ENCODE measurements at regions not wholly inside any gene's neighbourhood (a gene's known extent, or its start where the extent isn't known, plus 50 kb on each side); places are given as distances from the start of the nearest gene placed in this dataset.

DNA sequence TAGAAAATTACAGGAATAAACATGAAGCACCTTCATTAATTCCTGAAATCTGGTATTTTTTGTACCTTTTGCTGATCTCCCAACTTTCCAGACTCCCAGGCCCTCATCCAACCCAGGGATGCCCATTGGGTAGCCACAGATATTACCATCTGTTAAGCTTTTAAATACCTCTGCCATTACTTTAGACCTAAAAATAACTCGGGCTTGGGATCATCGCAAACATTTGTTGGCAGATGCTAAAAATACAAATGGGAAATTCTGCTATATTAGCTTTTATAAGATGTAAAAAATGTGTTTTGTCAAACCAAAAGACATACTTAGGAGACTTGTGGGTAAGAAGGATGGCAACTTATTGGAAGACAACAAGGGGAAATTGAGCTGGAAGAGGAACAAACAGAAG is 376.1 kb downstream of the CENPW start:
- Histone ChIP-seq H3K27me3 (no peaks in the 10 kb centered on the region), H3K4me3 (no peak overlapping the region), H3K36me3 (no peaks in the 10 kb centered on the region), H3K4me1 (peaks cover 0 to 29% (median 14%) of the 10 kb centered on the region in 4 donors), H3K27ac (replicated peaks in 1 of 4) (peak overlapping the region in 3 of 4 donors; percentile 56 to 61 (median 58)), H3K9me3 (no peaks in the 10 kb centered on the region)
- intact Hi-C loops (cut with DNase I) = no loop called here
- TF ChIP-seq POLR2AphosphoS5 (IDR thresholded peaks at IDR 0.05) (no peak), EP300 (IDR thresholded peaks at IDR 0.05) (no peak), POLR2A (IDR thresholded peaks at IDR 0.05; ENCODE audit: low read depth) (no peak)
- TF ChIP-seq, protein P1, sequence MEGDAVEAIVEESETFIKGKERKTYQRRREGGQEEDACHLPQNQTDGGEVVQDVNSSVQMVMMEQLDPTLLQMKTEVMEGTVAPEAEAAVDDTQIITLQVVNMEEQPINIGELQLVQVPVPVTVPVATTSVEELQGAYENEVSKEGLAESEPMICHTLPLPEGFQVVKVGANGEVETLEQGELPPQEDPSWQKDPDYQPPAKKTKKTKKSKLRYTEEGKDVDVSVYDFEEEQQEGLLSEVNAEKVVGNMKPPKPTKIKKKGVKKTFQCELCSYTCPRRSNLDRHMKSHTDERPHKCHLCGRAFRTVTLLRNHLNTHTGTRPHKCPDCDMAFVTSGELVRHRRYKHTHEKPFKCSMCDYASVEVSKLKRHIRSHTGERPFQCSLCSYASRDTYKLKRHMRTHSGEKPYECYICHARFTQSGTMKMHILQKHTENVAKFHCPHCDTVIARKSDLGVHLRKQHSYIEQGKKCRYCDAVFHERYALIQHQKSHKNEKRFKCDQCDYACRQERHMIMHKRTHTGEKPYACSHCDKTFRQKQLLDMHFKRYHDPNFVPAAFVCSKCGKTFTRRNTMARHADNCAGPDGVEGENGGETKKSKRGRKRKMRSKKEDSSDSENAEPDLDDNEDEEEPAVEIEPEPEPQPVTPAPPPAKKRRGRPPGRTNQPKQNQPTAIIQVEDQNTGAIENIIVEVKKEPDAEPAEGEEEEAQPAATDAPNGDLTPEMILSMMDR (IDR thresholded peaks at IDR 0.05) = no peak
- 45% methylated on average over 2 of the region's 2 CpGs for WGBS
- no peak for DNase-seq (ENCODE audit: extremely low spot score)

- no peaks in the 10 kb centered on the region for H3K27me3 ChIP-seq
- no peaks in the 10 kb centered on the region for H3K9me3 ChIP-seq
- H3K4me3 ChIP-seq = no peak overlapping the region
- H3K4me1 ChIP-seq = peaks cover 0 to 36% (median 14%) of the 10 kb centered on the region in 4 donors
- 23% methylated on average over 3 of the region's 3 CpGs for WGBS
- TF ChIP-seq, protein P1 (IDR thresholded peaks at IDR 0.05) = no peak
- no peak for TF ChIP-seq EP300 (IDR thresholded peaks at IDR 0.05)
- no peak for TF ChIP-seq POLR2AphosphoS5 (IDR thresholded peaks at IDR 0.05)
- TF ChIP-seq POLR2A (IDR thresholded peaks at IDR 0.05; ENCODE audit: low read depth) = no peak
- no peak for DNase-seq (ENCODE audit: extremely low spot score)
- intact Hi-C loops (cut with DNase I) = no loop called here
- no peaks in the 10 kb centered on the region for H3K36me3 ChIP-seq
- peak overlapping the region; percentile 20 to 61 (median 57) for H3K27ac ChIP-seq (replicated peaks in 1 of 4)
Observed at GRCh38 chr6:126716826-126717509, 377.1 kb downstream of the CENPW start.

GRCh38 chr6:126718600-126719327 is 378.8 kb downstream of the CENPW start:
- H3K27me3 ChIP-seq = no peaks in the 10 kb centered on the region
- 72% methylated on average over 4 of the region's 4 CpGs for WGBS
- intact Hi-C loops (cut with DNase I) = no loop called here
- peak overlapping the region in 1 of 4 donors; percentile 22 for H3K27ac ChIP-seq (replicated peaks in 1 of 4)
- H3K36me3 ChIP-seq = no peaks in the 10 kb centered on the region
- H3K4me3 ChIP-seq = no peak overlapping the region
- H3K9me3 ChIP-seq = no peaks in the 10 kb centered on the region
- H3K4me1 ChIP-seq = peaks cover 0 to 36% (median 14%) of the 10 kb centered on the region in 4 donors
- DNase-seq (ENCODE audit: extremely low spot score) = no peak
- TF ChIP-seq, protein P1 (IDR thresholded peaks at IDR 0.05) = no peak

- Histone ChIP-seq H3K36me3 (no peaks in the 10 kb centered on the region), H3K27me3 (no peaks in the 10 kb centered on the region), H3K9me3 (no peaks in the 10 kb centered on the region), H3K27ac (replicated peaks in 1 of 4) (no peak overlapping the region), H3K4me1 (peaks cover 0 to 36% (median 14%) of the 10 kb centered on the region in 4 donors), H3K4me3 (no peak overlapping the region)
- no peak for DNase-seq (ENCODE audit: extremely low spot score)
- intact Hi-C loops (cut with DNase I) = no loop called here
- TF ChIP-seq POLR2A (IDR thresholded peaks at IDR 0.05; ENCODE audit: low read depth) (no peak), EP300 (IDR thresholded peaks at IDR 0.05) (no peak), POLR2AphosphoS5 (IDR thresholded peaks at IDR 0.05) (no peak)
- TF ChIP-seq, protein P1 (IDR thresholded peaks at IDR 0.05) = no peak
Observed at GRCh38 chr6:126720304-126720703, 380.4 kb downstream of the CENPW start.
